ENCODE measurements at regions not wholly inside any gene's neighbourhood (a gene's known extent, or its start where the extent isn't known, plus 50 kb on each side); places are given as distances from the start of the nearest gene placed in this dataset.

GRCh38 chr11:110829873-110830272 is 117.6 kb upstream of the ARHGAP20 start:
- TF ChIP-seq, protein P1, sequence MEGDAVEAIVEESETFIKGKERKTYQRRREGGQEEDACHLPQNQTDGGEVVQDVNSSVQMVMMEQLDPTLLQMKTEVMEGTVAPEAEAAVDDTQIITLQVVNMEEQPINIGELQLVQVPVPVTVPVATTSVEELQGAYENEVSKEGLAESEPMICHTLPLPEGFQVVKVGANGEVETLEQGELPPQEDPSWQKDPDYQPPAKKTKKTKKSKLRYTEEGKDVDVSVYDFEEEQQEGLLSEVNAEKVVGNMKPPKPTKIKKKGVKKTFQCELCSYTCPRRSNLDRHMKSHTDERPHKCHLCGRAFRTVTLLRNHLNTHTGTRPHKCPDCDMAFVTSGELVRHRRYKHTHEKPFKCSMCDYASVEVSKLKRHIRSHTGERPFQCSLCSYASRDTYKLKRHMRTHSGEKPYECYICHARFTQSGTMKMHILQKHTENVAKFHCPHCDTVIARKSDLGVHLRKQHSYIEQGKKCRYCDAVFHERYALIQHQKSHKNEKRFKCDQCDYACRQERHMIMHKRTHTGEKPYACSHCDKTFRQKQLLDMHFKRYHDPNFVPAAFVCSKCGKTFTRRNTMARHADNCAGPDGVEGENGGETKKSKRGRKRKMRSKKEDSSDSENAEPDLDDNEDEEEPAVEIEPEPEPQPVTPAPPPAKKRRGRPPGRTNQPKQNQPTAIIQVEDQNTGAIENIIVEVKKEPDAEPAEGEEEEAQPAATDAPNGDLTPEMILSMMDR (IDR thresholded peaks at IDR 0.05) = no peak

- TF ChIP-seq, protein P1 (IDR thresholded peaks at IDR 0.05) = no peak
Observed at GRCh38 chr11:110828086-110828485, 115.8 kb upstream of the ARHGAP20 start.

GRCh38 chr11:110827276-110827675 is 115.0 kb upstream of the ARHGAP20 start:
- TF ChIP-seq, protein P1 (IDR thresholded peaks at IDR 0.05) = no peak

DNA sequence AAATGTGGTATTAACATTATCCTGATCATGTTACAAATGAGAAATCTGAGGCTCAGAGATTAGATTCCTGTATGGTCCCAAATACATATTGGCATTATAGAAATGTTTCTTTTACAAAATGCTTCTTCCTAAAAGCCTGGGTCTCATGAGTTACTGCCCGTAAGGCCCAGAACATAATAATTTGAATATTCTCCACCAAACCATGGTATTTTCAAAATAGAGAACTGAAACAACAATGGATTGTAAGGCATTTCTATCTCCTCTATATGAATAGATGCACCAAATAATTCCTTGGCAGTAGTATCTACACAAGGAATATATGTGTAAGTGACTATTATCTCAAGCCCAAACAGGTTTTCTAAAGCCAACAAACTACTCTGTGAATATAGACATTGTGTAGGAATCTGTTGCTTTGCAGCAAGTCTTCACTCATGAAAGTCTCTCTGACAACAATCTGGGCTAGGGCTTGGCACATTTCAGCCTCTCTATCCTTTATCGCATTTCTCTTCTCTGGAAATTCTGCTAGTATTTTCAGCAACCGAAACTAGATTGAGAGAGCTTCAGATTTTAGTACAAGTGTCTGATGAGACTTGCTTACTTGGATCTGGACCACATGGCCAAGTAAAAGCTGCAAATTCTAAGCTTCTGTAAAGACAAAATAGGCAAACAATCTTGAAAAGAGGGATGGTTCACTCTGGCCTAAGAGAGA is 112.8 kb upstream of the ARHGAP20 start:
- TF ChIP-seq, protein P1 (IDR thresholded peaks at IDR 0.05) = no peak

- TF ChIP-seq, protein P1 (IDR thresholded peaks at IDR 0.05) = no peak
Observed at GRCh38 chr11:110818032-110818687, 105.9 kb upstream of the ARHGAP20 start.

GRCh38 chr11:110812086-110812733 is 100.0 kb upstream of the ARHGAP20 start:
- TF ChIP-seq, protein P1 (IDR thresholded peaks at IDR 0.05) = no peak

DNA sequence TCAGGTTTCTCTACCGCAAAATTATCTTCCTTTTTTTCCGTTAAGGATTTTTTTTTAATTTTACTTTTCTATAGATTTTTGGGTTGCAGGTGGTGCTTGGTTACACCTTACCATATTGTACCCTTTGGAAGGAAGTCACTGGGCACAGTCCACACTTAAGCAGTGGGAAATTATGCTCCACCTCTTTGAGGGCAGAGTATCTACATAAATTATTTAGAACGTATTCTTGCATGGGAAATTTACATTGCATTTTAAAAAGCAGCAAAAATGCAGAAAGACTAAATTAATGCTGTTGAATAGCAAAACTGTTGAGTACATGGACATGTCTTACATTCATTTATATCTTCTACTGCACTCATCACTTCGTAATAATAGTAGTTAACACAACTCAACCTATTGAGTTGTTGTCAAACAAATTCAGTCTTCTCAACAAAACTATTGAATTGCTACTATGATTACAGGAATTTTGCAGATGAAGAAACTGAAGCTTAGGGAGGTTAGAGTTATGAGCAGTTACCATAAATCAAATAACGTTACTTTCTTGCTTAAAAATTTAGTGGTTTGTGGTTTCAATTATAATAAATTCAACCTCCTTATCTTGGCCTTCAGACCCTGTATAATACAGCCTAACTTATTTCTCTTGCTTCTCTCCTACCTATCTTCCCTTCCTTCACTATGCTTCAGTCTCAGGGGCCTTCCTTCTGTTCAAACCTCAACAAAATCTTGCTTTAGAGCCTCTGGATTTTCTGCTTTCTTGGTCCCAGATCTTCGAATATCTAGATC is 97.4 kb upstream of the ARHGAP20 start:
- TF ChIP-seq, protein P1 (IDR thresholded peaks at IDR 0.05) = no peak

Data from LNCAP (cell line).